HG03196 (cell line): ENCODE measurements at regions not wholly inside any gene's neighbourhood (a gene's known extent, or its start where the extent isn't known, plus 50 kb on each side); places are given as distances from the start of the nearest gene placed in this dataset.
"Not testable (repeated sequence)": the region's sequence is repeated elsewhere in the genome, so short reads cannot be mapped to it uniquely, and the experiment has no call there.

ENCODE experiments used
- ATAC-seq: cut with Tn5 transposase; IDR thresholded peaks from one replicate; pipeline ENCODE4 v1.9.1; 2021; ENCODE audit not compliant: unreplicated experiment

DNA sequence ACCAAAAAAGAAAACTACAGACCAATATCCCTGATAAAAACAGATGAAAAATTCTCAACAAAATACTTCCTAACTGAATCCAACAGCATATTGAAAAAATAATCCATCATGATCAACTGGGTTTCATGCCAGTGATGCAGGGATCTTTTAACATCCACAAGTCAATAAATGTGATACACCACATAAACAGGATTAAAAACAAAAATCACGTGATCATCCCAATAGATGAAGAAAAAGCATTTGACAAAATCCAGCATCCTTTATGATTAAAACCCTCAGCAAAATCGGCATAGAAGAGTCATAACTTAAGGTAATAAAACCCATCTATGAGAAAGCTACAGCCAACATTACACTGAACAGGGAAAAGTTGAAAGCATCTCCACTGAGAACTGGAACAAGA lies 107.5 kb downstream of the DCLK3 start:
- no peak for ATAC-seq

GRCh38 chr3:36653095-36653494 lies 111.3 kb downstream of the DCLK3 start:
- no peak for ATAC-seq

- ATAC-seq, result no peak
Observed at GRCh38 chr3:36652104-36652503, 112.2 kb downstream of the DCLK3 start.

GRCh38 chr3:36650271-36650671 lies 114.1 kb downstream of the DCLK3 start:
- ATAC-seq, result no peak

DNA sequence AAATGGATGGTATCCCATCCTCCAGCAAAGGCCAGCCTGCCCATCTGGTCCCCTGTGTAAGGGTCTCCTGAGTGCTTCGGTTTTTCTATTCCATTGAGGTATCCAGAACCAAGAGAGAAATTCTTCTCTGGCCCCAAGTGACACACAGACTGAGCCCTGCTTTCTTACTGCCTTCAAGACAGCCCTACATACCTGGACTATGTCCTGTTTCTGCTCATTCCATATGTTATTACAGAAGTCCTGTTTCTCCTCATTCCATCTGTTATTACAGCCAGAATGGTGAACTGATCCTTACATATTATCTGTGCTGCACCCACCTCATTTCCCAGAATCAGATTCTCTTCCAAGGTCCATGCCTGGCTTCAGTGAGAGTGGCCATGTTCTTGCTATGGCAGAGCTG lies 115.2 kb downstream of the DCLK3 start:
- peak; percentile 7 for ATAC-seq

DNA sequence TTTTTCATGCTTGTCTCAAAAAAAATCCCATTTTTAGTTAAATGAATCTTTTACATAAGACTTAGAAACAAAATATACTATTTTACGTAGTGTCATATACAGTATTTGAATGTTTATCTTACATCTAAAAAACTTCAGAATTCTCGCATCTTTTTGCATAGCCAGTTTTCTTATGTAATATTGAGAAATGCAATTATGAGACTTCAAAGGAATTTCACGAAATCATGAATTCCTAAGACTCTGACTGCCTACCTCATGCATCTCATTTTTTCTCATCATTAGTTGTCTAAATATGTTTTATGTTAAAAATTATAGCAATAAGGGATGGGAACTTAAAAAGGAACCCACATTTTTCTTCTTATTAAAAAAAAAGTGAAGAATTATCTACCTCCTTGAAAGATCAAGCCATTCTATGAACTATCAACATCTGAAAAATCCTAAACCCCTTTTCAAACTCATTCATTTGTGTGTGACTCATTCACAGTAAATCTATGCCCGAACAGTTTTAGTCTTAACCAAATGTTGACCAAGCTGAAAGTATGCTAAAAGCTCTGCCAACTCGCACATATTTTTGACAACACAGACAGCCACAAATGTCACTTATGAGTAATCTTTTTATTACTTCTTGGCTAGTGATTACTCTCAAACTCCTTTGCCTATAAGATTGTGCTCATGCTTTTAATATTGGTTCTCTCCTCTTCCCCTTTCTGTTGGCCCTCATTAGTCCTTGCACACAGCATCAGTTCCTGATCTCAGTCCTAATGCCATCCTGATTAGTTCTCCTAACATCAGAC lies 115.9 kb downstream of the DCLK3 start:
- peak; percentile 89 for ATAC-seq

- ATAC-seq, result no peak
Observed at GRCh38 chr3:36647423-36647853, 116.9 kb downstream of the DCLK3 start.

- no peak for ATAC-seq
Observed at GRCh38 chr3:36643192-36643591, 121.2 kb downstream of the DCLK3 start.

- no peak for ATAC-seq
Observed at GRCh38 chr3:36635731-36636130, 128.6 kb downstream of the DCLK3 start.

GRCh38 chr3:36633897-36634296 lies 130.5 kb downstream of the DCLK3 start:
- ATAC-seq, result not testable (repeated sequence)

- ATAC-seq, result no peak
Observed at GRCh38 chr3:36633060-36633459, 131.3 kb downstream of the DCLK3 start.

DNA sequence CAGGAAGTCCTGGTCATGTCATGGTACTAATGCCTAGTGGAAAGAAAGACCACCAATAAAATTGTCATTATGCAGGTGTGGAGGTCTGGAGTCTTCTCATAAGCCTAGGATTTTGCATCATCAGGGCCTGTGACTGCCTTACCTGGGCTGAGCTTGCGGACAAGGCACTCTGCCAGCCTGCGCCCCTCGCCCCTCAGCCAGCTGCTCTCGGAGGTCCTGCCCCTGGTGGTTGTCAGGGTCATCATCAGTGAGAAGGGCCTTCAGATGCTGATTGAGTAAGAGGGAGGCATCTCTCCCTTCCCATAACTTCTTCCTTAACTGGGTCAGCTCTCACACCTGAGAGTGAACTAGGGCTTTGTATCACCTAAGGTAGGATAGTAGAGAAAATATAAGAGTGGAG lies 132.8 kb downstream of the DCLK3 start:
- ATAC-seq, result no peak

GRCh38 chr3:36615861-36616260 lies 148.5 kb downstream of the DCLK3 start:
- no peak for ATAC-seq

DNA sequence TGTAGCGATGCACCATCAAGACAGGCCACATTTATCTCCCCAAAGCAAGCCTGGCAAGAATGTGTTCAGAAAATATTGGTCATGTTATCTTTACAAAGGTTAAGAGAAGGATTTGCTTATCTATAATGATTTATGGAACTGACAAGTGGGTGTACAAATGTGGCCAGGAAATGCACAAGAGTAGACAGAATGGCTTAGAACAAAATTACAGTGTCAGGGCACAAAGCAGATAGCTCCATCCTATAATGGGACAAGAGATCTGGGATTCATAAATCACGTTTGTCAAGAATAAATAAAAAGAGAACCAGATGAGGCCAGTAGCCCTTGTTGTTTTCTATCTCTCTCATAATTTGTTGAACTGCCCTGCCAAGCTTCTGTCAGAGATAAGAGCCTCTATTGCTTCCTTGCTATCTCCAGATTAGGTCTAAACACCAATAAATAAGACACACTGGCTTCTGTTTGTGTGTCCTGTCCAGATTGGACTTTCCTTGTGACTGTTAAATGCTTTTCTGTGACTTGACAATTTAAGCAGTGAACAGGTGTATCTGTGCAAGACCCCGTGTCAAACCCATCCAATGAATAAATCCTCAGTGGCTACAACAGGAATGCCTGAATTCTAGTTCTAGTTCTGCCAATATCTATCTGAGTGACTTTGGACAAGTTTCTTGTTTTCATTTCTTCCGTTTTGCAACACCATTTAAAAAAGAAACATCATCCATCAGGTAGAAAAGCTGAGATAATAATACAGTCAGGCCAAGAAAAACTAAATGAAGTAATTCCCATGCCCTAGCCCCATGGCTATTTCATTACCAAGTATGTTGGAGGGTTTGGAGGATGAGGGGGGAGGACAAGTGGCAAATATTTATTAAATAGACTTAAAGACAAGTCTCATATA lies 157.2 kb downstream of the DCLK3 start:
- ATAC-seq, result no peak

- ATAC-seq, result no peak
Observed at GRCh38 chr3:36603423-36603822, 160.9 kb downstream of the DCLK3 start.

DNA sequence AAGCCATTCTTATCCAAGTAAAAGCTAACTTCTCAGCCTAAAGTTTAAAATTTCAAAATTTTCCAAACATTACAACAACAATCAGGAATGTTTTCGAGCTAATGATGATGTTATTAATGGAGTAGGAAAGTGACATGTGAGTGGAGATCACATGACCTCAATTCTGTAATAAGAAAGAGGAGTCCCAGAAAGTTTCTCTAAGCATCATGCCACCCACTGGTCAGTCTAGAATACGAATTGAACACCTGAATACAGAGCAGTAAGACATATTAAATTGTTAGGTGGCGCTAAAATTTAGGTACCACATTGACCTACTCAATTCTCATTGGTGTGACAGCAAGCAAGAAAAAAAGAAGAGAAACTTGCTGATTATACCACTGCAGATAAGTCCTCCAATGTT lies 163.9 kb downstream of the DCLK3 start:
- no peak for ATAC-seq
